ENCODE measurements at regions not wholly inside any gene's neighbourhood (a gene's known extent, or its start where the extent isn't known, plus 50 kb on each side); places are given as distances from the start of the nearest gene placed in this dataset.
A peak's percentile ranks its signal among the peaks of the same experiment; 100 is the strongest.

DNA sequence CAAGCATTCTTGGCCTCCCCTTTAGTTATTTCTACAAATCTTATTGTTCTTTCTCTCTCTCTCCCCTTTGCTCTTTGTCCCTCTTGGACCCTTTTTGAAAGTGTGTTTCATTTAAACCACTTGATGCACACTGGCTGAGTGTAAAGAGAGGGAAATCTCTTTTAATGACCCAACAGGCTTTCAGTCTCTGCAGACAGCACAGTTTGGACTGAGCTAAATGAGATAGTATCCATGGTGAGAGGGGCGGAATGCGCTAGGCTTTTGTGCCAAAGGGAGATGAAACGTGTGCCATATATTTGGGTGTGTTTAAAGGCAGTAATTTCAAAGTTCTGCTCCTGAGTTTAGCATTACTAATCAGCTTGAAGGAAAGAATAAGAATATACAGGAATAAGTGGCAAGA lies 184.9 kb downstream of the PCSK1 start:
- Histone ChIP-seq H3K27me3 (ENCODE audit: control insufficient read depth in 1 of 2, insufficient read depth in 1 of 2, low read length in 2 of 2) (no peaks in the 10 kb centered on the region), H4K91ac (ENCODE audit: low read length) (no peak overlapping the region), H2AFZ (ENCODE audit: low read depth, low read length) (no peak overlapping the region)

DNA sequence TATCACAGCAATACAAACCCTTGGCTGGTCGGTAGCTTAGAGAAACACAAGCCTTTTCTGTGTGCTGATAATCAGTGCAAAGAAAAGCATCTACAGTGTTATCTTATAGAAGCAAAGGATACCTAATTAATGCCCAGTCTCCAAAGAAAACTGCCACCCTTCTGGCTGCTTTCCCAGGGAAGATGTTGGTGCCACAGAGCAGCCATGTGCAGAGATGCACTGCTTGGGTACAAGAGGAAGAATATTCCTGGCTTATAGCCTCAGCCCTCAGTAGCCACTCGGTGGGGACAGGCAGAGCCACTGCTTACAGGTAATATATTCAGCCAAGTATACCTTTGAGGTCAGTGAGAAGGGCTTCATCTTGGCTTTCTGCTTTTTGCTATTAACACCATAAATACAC lies 185.3 kb downstream of the PCSK1 start:
- H3K27me3 ChIP-seq (ENCODE audit: control insufficient read depth in 1 of 2, insufficient read depth in 1 of 2, low read length in 2 of 2) = no peaks in the 10 kb centered on the region
- no peak overlapping the region for H2BK120ac ChIP-seq (ENCODE audit: low read depth, low read length)
- no peaks in the 10 kb centered on the region for H3K36me3 ChIP-seq (ENCODE audit: control insufficient read depth in 1 of 2, insufficient read depth in 2 of 2, low read depth in 1 of 2, low read length in 2 of 2)
- H3K9ac ChIP-seq (ENCODE audit: low read length) = peak overlapping the region; percentile 70
- H3K14ac ChIP-seq (ENCODE audit: low read length in 2 of 2) = no peak overlapping the region
- WGBS = 95% methylated on average over 2 of the region's 2 CpGs
- no peak overlapping the region for H4K8ac ChIP-seq (ENCODE audit: low read length)
- no peak overlapping the region for H3K4me2 ChIP-seq (ENCODE audit: low read length, poor library complexity, severe bottlenecking)
- peak overlapping the region in 1 of 2 experiments; percentile 41 for H3K4ac ChIP-seq (ENCODE audit: low read depth in 1 of 2, low read length in 2 of 2)
- no peaks in the 10 kb centered on the region for H3K79me1 ChIP-seq (replicated peaks; ENCODE audit: low read length, poor library complexity, severe bottlenecking)
- H3K9me3 ChIP-seq (ENCODE audit: control insufficient read depth, low read length) = no peaks in the 10 kb centered on the region
- no peak overlapping the region for H3K27ac ChIP-seq (ENCODE audit: low read length, poor library complexity, severe bottlenecking)
- no peak overlapping the region for H2AFZ ChIP-seq (ENCODE audit: low read depth, low read length)
- H2BK15ac ChIP-seq (ENCODE audit: low read depth, poor library complexity, severe bottlenecking) = no peak overlapping the region
- no peak overlapping the region for H2BK5ac ChIP-seq (ENCODE audit: low read depth, low read length, poor library complexity, severe bottlenecking)
- H3K23ac ChIP-seq (ENCODE audit: low read length in 2 of 2) = no peak overlapping the region
- peak overlapping the region in 1 of 2 experiments; percentile 8 for H3K18ac ChIP-seq (ENCODE audit: low read depth in 1 of 2, low read length in 2 of 2)
- H4K91ac ChIP-seq (ENCODE audit: low read length) = no peak overlapping the region
- H3K4me3 ChIP-seq (ENCODE audit: insufficient read depth in 1 of 2, low read depth in 1 of 2, low read length in 2 of 2) = peak overlapping the region in 1 of 2 experiments; percentile 25
- no peak overlapping the region for H2AK5ac ChIP-seq (ENCODE audit: low read length, severe bottlenecking)
- DNase-seq = no peak
- H2BK12ac ChIP-seq (ENCODE audit: low read length in 2 of 2) = peak overlapping the region in 1 of 2 experiments; percentile 68
- H3K4me1 ChIP-seq (ENCODE audit: control insufficient read depth, insufficient read depth, low read depth, low read length) = no peaks in the 10 kb centered on the region

More for the DNA sequence above, 184.9 kb downstream of the PCSK1 start:
- Histone ChIP-seq H3K4me2 (ENCODE audit: low read length, poor library complexity, severe bottlenecking) (no peak overlapping the region), H3K18ac (ENCODE audit: low read depth in 1 of 2, low read length in 2 of 2) (peak overlapping the region in 1 of 2 experiments; percentile 8), H3K36me3 (ENCODE audit: control insufficient read depth in 1 of 2, insufficient read depth in 2 of 2, low read depth in 1 of 2, low read length in 2 of 2) (no peaks in the 10 kb centered on the region), H4K8ac (ENCODE audit: low read length) (no peak overlapping the region), H2BK15ac (ENCODE audit: low read depth, poor library complexity, severe bottlenecking) (no peak overlapping the region), H2BK120ac (ENCODE audit: low read depth, low read length) (no peak overlapping the region), H3K4me3 (ENCODE audit: insufficient read depth in 1 of 2, low read depth in 1 of 2, low read length in 2 of 2) (no peak overlapping the region), H3K9ac (ENCODE audit: low read length) (peak overlapping the region; percentile 15), H3K27ac (ENCODE audit: low read length, poor library complexity, severe bottlenecking) (no peak overlapping the region), H3K4ac (ENCODE audit: low read depth in 1 of 2, low read length in 2 of 2) (peak overlapping the region in 1 of 2 experiments; percentile 41), H3K23ac (ENCODE audit: low read length in 2 of 2) (no peak overlapping the region), H3K14ac (ENCODE audit: low read length in 2 of 2) (no peak overlapping the region), H3K9me3 (ENCODE audit: control insufficient read depth, low read length) (no peaks in the 10 kb centered on the region), H2BK12ac (ENCODE audit: low read length in 2 of 2) (no peak overlapping the region), H2AK5ac (ENCODE audit: low read length, severe bottlenecking) (no peak overlapping the region), H3K4me1 (ENCODE audit: control insufficient read depth, insufficient read depth, low read depth, low read length) (no peaks in the 10 kb centered on the region), H2BK5ac (ENCODE audit: low read depth, low read length, poor library complexity, severe bottlenecking) (no peak overlapping the region), H3K79me1 (replicated peaks; ENCODE audit: low read length, poor library complexity, severe bottlenecking) (no peaks in the 10 kb centered on the region)
- WGBS = 96% methylated on average over 3 of the region's 3 CpGs
- DNase-seq = no peak

DNA sequence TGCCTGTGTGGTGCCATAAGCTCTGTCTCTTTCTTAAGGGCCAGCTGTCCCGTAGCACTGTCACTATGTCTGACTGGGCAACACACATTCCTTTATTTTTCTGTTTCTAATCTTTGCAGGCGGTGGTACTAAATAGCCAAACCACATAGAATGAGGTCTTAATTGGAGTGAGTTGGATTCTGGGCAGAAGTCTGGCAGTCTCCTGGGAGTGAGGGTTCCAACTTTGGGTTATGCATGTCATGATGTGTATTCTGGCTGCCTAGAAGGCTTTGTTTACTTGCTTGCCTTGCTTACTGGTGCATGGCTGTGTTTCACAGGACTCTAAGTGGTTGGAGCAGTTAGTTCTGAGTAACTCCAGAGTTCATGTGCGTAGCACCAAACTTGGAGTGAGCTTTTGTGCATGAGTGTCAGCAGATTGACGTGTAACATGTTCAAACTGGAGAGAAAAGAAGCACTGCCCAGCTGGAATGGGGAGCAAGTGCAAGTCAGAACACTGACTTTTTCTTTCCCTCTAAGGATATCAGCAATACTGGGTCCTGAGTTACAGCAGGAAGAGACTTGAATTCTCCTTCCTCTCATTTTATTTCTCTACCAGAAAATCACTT lies 185.8 kb downstream of the PCSK1 start:
- no peak overlapping the region for H2BK12ac ChIP-seq (ENCODE audit: low read length in 2 of 2)
- no peaks in the 10 kb centered on the region for H3K9me3 ChIP-seq (ENCODE audit: control insufficient read depth, low read length)
- no peak overlapping the region for H3K27ac ChIP-seq (ENCODE audit: low read length, poor library complexity, severe bottlenecking)
- H2AK5ac ChIP-seq (ENCODE audit: low read length, severe bottlenecking) = no peak overlapping the region
- no peak overlapping the region for H3K4me2 ChIP-seq (ENCODE audit: low read length, poor library complexity, severe bottlenecking)
- no peak overlapping the region for H2BK15ac ChIP-seq (ENCODE audit: low read depth, poor library complexity, severe bottlenecking)
- H2BK120ac ChIP-seq (ENCODE audit: low read depth, low read length) = no peak overlapping the region
- H2BK5ac ChIP-seq (ENCODE audit: low read depth, low read length, poor library complexity, severe bottlenecking) = no peak overlapping the region
- no peaks in the 10 kb centered on the region for H3K79me1 ChIP-seq (replicated peaks; ENCODE audit: low read length, poor library complexity, severe bottlenecking)
- no peaks in the 10 kb centered on the region for H3K36me3 ChIP-seq (ENCODE audit: control insufficient read depth in 1 of 2, insufficient read depth in 2 of 2, low read depth in 1 of 2, low read length in 2 of 2)
- H3K18ac ChIP-seq (ENCODE audit: low read depth in 1 of 2, low read length in 2 of 2) = peak overlapping the region in 1 of 2 experiments; percentile 37
- H4K91ac ChIP-seq (ENCODE audit: low read length) = no peak overlapping the region
- 73% methylated on average over 4 of the region's 4 CpGs for WGBS
- H2AFZ ChIP-seq (ENCODE audit: low read depth, low read length) = no peak overlapping the region
- no peak overlapping the region for H3K4ac ChIP-seq (ENCODE audit: low read depth in 1 of 2, low read length in 2 of 2)
- no peak overlapping the region for H3K23ac ChIP-seq (ENCODE audit: low read length in 2 of 2)
- H4K8ac ChIP-seq (ENCODE audit: low read length) = no peak overlapping the region
- H3K27me3 ChIP-seq (ENCODE audit: control insufficient read depth in 1 of 2, insufficient read depth in 1 of 2, low read length in 2 of 2) = no peaks in the 10 kb centered on the region
- peak; percentile 65 for DNase-seq
- H3K14ac ChIP-seq (ENCODE audit: low read length in 2 of 2) = no peak overlapping the region
- no peaks in the 10 kb centered on the region for H3K4me1 ChIP-seq (ENCODE audit: control insufficient read depth, insufficient read depth, low read depth, low read length)
- H3K9ac ChIP-seq (ENCODE audit: low read length) = peak overlapping the region; percentile 70
- H3K4me3 ChIP-seq (ENCODE audit: insufficient read depth in 1 of 2, low read depth in 1 of 2, low read length in 2 of 2) = peak overlapping the region in 1 of 2 experiments; percentile 25

DNA sequence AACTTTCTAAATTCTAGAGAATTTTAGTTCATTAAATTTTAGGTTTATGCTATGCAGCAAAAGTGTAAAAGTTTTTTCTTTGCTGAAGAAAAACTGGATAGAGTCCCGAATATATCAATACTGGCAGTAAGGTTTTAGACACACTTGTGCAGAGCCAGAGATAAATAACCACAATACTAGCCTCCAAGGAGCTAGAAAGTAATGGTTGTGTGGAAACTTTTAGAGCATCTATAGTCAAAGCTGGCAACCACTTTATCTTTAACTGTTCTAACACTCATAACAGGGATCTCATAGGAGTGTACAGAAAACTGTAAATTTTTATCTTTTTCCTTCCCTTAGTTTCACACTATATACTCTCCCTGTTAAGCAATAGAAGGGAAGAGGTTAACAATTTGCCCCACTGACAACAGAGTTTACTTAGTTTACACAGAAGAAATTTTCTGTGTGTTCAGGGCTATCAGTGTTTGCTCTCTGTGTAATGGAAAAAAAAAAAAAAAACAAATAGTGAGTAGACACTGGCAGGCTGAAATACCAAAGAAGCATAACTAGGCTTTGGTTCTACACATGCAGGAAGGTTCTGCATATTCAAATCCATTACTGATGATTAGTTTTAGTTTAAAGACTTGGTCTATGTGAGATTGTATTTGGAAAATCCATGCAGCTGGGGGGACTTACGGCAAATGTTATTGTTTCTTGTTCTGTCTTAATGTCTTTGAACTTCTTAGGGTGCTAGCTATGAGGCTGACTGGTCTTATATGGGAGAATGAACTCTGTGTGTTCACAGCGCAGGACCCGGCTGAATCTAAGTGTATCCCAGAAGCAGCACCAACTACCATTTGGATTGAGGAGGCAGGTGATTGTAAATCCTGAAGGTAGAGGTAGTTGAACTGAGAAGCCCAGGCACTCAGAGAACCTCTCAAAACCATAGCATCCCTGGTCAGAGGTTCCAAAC lies 187.6 kb downstream of the PCSK1 start:
- no peak overlapping the region for H2BK5ac ChIP-seq (ENCODE audit: low read depth, low read length, poor library complexity, severe bottlenecking)
- no peak overlapping the region for H3K27ac ChIP-seq (ENCODE audit: low read length, poor library complexity, severe bottlenecking)
- H2BK12ac ChIP-seq (ENCODE audit: low read length in 2 of 2) = no peak overlapping the region
- 98% methylated on average over 2 of the region's 4 CpGs for WGBS
- peak; percentile 23 for DNase-seq
- H3K4ac ChIP-seq (ENCODE audit: low read depth in 1 of 2, low read length in 2 of 2) = peak overlapping the region in 1 of 2 experiments; percentile 47
- no peak overlapping the region for H3K9ac ChIP-seq (ENCODE audit: low read length)
- no peak overlapping the region for H2AFZ ChIP-seq (ENCODE audit: low read depth, low read length)
- H3K4me2 ChIP-seq (ENCODE audit: low read length, poor library complexity, severe bottlenecking) = no peak overlapping the region
- H2BK15ac ChIP-seq (ENCODE audit: low read depth, poor library complexity, severe bottlenecking) = peak overlapping the region; percentile 89
- H4K91ac ChIP-seq (ENCODE audit: low read length) = peak overlapping the region; percentile 79
- H3K18ac ChIP-seq (ENCODE audit: low read depth in 1 of 2, low read length in 2 of 2) = peak overlapping the region in 1 of 2 experiments; percentile 52
- no peak overlapping the region for H4K8ac ChIP-seq (ENCODE audit: low read length)
- H3K14ac ChIP-seq (ENCODE audit: low read length in 2 of 2) = no peak overlapping the region
- H2AK5ac ChIP-seq (ENCODE audit: low read length, severe bottlenecking) = no peak overlapping the region
- no peaks in the 10 kb centered on the region for H3K27me3 ChIP-seq (ENCODE audit: control insufficient read depth in 1 of 2, insufficient read depth in 1 of 2, low read length in 2 of 2)
- no peaks in the 10 kb centered on the region for H3K36me3 ChIP-seq (ENCODE audit: control insufficient read depth in 1 of 2, insufficient read depth in 2 of 2, low read depth in 1 of 2, low read length in 2 of 2)
- no peaks in the 10 kb centered on the region for H3K79me1 ChIP-seq (replicated peaks; ENCODE audit: low read length, poor library complexity, severe bottlenecking)
- peak overlapping the region; percentile 4 for H2BK120ac ChIP-seq (ENCODE audit: low read depth, low read length)
- H3K23ac ChIP-seq (ENCODE audit: low read length in 2 of 2) = no peak overlapping the region
- no peaks in the 10 kb centered on the region for H3K4me1 ChIP-seq (ENCODE audit: control insufficient read depth, insufficient read depth, low read depth, low read length)
- no peaks in the 10 kb centered on the region for H3K9me3 ChIP-seq (ENCODE audit: control insufficient read depth, low read length)
- H3K4me3 ChIP-seq (ENCODE audit: insufficient read depth in 1 of 2, low read depth in 1 of 2, low read length in 2 of 2) = no peak overlapping the region
